Dedifferentiated amniotic fluid mesenchymal stem cell (primary cell): ENCODE measurements at regions not wholly inside any gene's neighbourhood (a gene's known extent, or its start where the extent isn't known, plus 50 kb on each side); places are given as distances from the start of the nearest gene placed in this dataset.

Experiments
- DNase-seq: peaks from one replicate; pipeline ENCODE4 v3.0.0-alpha.2; 2016; ENCODE audit errors: extremely low spot score

DNA sequence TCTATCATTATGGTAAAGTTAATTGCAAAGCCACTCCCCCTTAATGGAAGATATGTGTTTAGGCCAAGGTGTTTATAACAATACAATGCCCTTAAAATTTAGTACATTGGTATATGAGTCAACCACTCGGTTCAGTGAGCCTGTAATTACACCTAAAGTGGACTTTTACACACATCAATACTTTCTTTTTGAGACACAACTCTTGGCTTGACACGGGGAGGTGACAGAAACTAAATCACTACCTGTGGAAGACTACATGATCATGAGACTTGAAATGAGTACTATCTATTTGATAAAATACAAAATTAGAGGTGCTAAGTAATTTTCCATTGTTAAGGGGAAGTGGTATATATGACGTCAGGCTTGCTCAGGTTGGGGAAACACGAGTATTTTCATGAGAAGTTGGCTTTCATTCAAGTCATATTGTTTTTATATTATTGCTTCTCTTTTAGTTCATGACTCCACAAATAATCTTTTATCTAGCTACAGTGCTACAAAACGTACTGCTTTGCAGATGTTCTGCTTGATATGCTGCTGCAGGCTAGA is 918.3 kb downstream of the ARAP2 start:
- no peak for DNase-seq

DNA sequence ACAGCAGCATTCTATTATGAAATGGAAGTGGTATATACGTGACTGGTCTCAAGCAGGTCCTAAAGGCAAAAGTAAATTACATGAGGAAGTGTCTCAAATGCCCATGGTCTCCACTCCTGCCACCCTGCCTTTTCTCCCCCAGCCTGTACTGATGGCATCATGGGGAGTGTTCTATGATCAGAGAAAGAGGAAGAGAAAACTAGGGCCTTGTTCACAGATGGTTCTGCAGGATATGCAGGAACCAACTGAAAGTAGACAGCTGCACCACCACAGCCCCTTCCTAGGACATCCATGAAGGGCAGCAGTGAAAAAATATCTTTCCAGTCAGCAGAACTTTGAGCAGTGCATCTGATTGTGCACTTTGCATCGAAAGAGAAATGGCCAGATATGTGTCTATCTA is 901.5 kb downstream of the ARAP2 start:
- DNase-seq, result no peak

DNA sequence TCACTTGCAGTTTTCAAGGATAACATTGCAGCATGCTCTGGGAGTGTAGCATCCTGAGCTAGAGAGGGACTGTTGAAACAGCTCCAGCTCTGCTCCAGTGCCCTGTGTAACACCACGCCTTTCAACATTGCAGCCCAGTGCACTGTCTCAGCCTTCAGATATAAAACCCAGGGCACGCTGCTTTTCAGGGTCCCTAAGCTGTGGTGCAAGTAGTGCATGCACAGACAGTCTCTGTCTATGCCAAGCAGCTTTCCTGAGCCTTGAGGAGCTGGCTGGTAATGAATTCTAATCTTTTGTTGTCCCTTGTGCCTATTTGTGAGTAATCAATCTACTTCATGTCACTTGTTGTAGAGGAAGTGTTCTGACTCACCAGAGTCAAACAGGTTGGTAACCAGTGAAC is 897.0 kb downstream of the ARAP2 start:
- no peak for DNase-seq

DNA sequence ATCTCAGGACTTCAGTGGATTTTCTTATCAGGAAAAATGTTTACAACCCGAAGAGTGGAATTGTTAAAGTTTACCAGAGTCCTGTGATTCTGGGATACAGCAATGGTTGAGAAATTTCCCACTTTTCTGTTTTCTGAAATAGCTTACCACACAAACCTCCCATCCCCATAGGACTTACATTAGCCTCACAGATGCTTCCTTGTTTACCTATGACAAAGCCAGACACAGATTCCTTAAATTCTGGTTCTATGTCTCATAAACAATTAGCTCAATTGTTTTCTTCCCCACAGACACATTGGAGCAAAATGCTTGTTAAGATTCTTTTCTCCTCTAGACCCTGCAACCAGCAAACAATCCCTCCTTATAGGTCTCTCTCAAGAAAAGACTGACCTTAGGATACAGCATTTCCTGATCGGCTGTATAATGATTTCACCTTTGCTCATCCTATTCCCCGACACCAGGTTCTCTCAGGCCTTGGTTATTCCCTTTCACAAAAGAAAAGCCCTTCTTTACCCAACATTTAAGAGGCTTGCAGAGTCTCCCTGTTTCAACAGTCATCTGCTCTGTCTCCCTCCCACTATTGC is 886.2 kb downstream of the ARAP2 start:
- DNase-seq, result no peak

DNA sequence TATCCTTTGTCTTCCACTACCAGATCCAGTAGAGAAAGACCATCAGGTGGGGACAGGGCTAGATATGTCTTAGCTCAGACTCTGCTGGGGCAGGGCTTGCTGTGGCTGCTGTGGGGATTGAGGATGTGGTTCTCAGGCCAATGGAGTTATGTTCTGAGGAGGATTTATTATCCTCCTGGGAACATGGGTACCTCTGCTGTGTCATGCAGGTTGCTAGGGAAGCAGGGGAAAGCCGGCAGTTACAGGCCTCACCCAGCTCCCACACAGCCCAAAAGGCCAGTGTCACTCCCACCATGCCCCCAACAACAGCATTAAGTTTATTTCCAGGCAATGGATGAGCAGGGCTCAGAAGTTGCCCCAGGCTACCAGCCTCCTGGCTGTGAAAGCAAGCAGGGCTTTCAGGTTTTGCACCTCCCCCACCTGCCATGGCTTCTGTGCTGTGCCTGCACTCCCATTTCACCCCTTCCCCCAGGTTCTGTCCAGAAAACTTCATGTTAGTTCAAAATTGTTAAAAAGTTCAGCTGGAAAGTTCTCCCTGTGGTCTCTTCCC is 879.9 kb downstream of the ARAP2 start:
- DNase-seq, result no peak

DNA sequence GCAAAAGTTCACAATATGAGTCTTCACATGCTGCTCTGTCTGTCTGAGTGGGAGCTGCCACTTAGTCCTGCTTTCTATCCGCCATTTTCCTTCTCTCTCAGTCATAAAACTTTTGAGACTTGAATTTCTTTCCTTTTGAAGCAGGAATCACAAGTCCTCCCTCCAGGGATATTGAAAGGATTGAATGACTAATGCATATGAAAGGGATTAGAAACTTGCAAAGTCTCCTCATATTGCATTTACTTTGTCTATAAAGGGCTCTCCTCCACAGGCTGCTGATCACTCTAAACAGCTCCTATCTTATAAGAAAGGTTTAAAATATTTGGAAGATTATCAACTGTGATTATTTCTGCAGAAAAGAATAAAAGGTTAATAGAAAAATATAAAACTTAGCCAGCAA is 879.1 kb downstream of the ARAP2 start:
- DNase-seq, result no peak

DNA sequence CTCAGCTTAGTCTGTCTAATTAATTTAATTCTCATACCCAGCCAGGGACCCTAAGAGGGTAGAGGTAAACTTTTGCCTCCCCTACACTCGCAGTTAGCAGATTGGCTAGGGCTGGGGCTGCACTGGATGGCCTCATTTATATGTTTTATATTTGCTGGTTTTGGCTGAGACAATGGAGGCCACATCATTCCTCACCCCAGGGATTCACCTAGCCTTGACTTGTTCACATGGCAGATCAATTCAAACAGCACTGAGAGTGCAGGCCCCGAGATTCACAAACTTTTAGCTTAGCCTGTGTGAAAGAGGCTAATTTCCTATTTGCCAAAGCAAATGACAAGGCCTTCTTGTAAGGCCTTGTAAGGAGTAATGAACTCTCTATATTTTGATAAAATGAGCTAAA is 844.4 kb downstream of the ARAP2 start:
- DNase-seq, result no peak

DNA sequence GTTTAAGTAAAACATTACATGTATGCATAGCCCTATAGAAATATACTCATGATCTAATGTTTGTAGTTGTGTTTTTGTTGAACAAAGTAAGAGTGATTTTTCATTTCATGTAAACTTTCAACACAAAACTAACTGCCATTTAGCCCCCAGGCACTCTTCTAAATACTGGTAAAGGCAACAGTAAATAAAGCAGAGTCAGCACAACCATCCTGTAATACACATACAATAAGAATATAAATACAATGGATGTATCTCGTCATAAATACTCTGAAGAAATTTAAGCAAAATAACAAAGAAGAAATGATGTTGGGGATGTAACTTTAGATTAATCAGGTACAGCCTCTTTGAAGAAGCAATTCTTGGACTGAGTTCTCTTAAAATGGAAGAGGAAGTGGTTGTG is 821.2 kb downstream of the ARAP2 start:
- no peak for DNase-seq

DNA sequence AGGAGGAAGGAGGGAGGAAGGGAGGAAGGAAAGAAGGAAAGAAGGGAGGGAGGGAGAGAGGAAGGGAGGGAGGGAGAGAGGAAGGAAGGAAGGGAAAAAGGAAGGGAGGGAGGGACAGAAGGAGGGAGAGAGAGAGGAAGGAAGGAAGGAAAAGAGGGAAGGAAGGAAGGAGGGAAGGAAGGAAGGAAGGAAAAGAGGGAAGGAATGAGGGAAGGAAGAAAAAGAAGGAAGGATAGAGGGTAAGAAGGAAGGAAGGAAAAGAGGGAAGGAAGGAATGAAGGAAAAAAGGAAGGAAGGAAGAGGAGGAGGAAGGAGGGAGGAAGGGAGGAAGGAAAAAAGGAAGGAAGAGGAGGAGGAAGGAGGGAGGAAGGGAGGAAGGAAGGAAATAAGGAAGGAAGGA is 796.8 kb downstream of the ARAP2 start:
- no peak for DNase-seq

DNA sequence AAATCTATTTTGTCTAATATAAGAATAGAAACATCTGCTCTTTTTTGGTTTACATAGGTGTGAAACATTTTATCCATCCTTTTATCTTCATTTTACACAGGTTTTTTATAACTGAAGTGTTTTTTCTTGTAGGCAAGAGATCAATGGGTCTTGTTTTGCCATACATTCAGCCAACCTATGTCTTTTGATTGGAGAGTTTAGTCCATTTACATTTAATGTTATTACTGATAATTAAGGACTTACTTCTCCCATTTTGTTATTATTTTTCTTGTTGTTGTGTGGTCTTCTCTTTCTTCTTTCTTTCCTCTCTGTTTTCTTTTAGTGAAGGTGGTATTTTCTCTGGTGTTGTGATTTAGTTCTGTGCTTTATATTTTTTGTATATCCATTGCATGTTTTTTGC is 785.3 kb downstream of the ARAP2 start:
- no peak for DNase-seq

DNA sequence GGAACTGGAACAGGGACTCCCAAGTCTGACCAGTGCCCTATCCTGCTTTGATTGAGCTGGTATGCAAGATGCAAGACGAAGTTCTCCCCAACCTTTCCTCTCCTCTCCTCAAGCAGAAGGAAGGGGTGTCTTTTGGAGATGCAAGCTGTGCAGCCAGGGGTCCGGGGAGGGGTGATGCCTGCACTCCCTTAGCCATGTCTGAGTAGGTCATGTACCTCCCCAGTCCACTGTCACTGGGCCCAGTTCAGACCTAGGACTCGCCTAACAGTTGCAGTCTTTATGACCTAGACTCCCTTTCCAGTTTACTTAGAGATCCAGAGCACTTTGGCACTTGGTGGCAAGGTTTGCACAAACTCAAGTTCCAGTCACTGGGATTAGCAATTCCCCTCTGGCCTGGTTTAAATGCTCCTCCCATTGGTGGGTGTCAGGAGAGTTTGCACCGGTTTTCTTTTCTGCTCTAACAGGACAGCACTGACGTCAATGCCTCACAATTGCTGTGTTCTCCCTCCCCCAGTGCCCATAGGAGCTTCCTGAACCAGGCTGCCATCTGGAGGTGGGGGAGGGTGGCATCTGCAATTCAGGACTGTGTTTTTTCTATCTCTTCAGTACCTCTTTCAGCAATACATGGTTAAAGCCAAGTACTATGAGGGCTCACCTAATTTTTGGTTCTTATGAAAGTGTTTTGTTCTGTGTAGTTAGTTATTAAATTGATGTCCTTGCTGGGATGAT is 782.2 kb downstream of the ARAP2 start:
- DNase-seq, result no peak

DNA sequence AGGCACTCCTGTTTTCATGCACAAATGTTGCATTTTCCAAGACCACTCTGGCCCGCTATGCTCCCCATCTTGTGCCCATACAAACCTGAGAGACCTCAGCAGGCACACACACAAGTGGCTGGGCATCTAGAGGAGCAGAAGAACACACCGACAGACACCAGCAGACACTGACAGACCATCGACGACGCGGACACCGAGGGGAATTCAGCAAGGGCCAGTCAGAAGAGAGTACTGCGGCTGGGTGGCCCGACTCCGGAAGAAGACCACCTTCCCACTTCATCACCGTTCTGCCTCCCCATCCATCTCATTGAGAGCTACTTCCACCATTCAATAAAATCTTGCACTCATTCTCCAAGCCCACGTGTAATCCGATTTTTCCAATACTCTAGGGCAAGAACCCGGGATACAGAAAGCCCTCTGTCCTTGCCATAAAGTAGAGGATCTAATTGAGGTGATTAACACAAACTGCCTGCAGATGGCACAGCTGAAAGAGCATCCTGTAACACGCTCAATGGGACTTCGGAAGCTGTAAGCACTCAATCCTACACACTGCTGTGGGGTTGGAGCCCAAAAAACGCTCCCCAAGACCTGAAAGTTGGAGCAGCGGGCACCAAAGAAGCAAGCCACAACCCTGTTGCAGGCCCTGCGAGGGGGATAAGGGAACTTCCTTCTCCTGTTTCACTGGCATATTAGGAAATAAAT is 780.9 kb downstream of the ARAP2 start:
- no peak for DNase-seq

DNA sequence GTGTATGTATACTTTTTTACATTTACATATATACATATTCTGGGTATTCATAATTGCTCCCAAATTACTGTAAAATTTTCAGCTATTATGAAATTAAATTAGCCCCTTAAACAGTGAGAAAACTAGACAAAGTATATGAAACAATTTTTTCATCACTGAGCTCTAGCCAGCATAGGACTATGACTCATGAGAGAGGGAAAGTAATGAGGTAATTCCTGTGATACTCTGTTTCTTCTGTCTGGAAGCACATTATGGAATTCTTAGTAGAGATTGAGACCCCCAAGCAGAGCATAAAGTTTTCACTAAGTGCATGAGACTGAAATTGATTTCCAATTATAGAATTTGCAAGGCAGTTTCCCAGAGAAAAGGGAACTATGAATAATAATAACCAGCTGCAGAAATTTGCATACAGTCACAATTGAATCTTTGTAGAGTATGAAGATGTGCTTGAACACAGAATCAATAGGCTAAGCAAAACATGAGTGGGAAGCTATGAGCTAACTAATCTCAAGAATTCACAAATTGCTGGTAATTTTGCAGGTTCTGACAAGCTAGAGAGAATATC is 779.3 kb downstream of the ARAP2 start:
- DNase-seq, result no peak

DNA sequence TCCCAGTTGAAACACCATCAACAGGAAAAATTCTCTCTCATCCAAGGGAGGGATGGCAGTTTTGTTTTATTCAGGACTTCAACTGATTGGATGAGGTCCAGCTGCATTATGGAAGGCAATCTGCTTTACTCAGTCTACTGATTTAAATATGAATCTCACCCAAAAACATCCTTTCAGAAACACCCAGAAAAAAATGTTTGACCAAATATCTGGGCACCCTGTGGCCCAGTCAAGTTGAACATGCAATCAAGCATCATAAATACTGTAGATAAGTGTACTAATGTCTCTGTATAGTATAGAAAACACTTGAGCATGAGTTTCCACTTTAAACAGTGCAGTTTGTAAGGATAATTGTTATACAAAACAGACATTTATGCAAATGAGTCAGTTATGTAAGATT is 753.2 kb downstream of the ARAP2 start:
- DNase-seq, result no peak

DNA sequence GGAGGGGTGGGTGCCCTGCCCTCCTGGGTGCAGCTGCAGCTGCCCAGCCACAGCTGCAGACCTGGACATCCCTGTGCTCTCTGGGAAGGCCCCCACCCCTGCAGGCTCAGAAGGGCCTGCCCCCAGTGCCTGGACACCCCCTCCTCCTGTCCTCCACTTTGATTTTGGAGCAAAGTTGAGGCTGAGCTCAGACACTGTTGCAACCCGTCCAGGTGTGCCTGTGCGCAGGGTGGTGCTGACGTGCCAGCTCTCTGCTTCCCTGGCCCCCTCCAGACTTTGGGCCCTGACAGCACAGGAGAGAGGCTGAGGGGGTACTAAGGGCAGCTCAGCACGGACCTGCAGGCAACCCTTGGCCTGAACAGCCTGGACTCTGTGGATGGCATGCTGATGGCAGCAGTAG is 750.3 kb downstream of the ARAP2 start:
- DNase-seq, result no peak

DNA sequence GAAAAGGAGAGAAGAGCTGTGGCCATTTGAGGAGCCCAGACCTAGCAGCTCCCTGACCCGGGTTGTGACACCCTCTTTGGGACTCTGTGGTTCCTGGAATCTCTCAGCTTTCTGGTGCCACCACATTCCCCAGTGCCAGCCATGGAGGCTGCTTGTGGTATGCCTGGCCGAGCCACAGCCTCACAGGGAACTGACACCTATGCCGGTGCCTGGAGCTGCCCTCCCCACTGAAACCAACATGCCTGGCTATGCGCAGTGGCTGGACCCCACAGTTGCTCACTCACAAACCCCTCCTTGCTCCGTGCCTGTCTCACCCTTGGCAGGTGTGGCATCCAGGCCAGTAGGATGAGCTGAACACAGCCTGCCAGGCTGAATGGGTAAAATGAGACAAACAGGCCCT is 749.4 kb downstream of the ARAP2 start:
- DNase-seq, result no peak

DNA sequence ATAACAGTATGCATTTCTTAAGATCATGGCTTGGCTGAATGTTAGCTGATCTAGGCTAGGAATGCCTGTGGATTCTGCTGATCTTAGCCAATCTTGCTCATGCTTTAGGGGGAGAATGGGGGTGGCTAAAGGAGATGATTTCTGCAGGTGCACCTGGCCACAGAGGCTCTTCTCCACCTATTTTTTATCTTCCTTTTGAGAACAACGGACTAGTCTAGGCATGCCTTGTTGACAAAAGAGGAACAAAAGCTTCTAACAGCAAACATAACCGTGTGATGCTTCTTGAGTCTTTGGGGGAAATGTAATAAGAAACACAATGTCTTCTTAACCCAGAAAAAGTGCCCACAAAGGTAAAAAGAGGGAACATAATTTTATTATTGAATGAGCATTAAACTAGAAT is 743.5 kb downstream of the ARAP2 start:
- DNase-seq, result no peak

DNA sequence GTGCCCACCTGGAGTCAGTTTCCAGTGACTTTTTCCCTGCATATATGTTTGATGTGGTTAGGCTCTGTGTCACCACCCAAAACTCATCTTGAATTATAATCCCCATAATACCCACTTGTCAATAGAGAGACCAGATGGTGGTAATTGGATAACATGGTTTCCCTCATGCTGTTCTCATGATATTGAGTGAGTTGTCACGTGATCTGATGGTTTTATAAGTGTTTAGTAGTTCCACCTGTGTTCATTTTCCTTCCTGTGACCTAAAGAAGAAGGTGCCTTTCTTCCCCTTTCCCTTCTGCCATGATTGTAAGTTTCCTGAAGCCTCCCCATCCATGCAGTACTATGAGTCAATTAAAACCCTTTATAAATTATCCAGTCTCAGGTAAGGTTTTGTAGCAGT is 740.9 kb downstream of the ARAP2 start:
- no peak for DNase-seq

DNA sequence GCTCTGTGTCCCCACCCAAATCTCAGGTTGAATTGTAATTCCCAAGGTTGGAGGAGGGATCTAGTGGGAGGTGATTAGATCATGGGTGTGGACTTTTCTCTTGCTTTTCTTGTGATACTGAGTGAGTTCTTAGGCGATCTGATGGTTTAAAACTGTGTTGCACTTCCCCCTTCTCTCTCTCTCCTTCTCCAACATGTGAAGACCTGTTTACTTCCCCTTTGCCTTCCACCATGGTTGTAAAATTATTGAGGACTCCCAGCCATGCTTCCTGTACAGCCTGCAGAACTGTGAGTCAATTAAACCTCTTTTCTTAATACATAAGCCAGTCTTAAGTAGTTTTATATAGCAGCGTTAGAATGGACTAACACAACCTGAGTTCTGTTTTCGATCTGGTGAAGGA is 738.2 kb downstream of the ARAP2 start:
- no peak for DNase-seq

DNA sequence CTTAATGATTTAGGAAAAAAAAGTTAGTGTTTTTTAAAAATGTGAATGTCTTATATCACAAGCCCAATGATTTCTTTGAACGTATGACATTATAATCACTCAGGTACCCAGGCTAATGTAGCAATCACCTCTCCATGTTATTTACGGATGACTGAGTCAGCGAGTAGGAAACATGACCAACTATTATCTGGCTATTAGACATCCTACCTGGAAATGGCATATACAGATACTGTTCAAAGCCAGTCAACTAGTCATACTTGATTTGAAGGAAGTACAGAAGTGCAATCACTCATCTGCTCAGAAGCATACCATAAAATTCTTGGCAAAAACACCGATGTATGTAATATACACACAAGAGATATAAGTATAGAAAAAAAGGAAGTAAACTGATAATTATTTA is 732.5 kb downstream of the ARAP2 start:
- DNase-seq, result no peak

DNA sequence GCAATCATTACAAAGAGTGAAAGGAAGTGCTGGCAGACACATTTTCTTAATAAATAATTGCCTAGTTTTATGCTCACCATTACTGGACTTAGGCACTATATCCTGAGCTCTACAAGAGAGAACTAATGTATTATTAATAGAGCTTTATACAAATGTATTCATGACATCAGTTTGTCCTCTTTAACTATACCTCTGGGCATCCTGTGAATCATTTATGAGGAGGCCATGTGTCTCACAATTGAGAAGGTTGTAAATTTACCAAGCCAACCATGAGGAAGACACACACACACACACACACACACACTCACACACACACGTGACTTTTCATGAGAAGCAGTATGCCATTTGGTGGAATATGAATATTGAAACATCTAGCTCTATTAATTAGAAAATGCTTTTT is 728.2 kb downstream of the ARAP2 start:
- DNase-seq, result no peak

DNA sequence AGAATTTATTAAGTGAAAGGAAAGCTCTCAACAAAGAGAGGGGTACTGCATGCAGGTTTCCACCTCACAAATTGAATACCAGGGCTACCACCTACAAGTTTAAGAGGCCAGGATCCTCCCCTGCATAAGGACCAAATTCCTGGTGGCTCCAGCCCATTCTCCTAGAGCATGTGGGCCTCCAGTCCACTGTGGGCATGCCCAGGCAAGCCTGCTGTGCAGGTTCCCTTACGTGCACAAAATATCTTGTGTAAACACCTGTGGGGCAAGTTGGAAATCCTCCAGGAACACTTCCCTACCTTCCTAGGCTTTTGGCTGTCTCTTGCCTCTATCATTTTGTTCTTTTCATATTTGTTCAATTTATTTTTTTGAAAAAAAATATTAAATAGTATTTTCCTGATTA is 724.3 kb downstream of the ARAP2 start:
- DNase-seq, result no peak

DNA sequence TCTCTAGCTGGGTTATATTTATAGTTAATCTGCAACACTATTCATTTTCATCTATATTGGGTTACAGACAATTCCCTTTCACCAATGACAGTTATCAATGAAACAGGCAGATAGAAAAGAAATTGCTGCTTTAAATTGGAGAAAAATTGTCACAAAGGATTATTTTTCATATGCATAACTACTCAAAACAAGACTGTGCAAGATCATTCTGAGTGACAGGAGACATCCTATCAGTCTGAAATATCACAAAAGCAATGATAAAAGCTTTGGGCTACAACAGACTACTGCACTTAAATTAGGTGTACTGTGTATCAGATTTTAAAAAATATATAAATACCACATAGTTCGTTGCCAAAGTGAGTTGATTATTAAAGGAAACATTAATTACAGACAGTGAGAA is 722.6 kb downstream of the ARAP2 start:
- no peak for DNase-seq
